Thyroid gland (tissue), 4 donors: ENCODE measurements at regions not wholly inside any gene's neighbourhood (a gene's known extent, or its start where the extent isn't known, plus 50 kb on each side); places are given as distances from the start of the nearest gene placed in this dataset.
"Not testable (repeated sequence)": the region's sequence is repeated elsewhere in the genome, so short reads cannot be mapped to it uniquely, and the experiment has no call there.

Experiments used
- DNase-seq, 2 donors: peaks; one replicate each; pipeline ENCODE4 v3.0.0-alpha.2; 2019
- H3K27ac ChIP-seq, 3 donors: fragments of 200-600 bp; sonication (generic); 1 replicate in 2 of 3; 2 replicates in 1 of 3; pipeline ENCODE4 v1.5.1; 2016 to 2019; ENCODE audit warnings: mild to moderate bottlenecking in 1 of 3, moderate library complexity in 1 of 3
- H3K27me3 ChIP-seq: fragments of 200-600 bp; sonication (generic); one replicate; pipeline ENCODE4 v1.5.1; 2019
- H3K36me3 ChIP-seq, 2 donors: fragments of 200-600 bp; sonication (generic); one replicate each; pipeline ENCODE4 v1.5.1; 2016 to 2019
- H3K4me1 ChIP-seq, 2 donors: fragments of 200-600 bp; sonication (generic); one replicate each; pipeline ENCODE4 v1.5.1; 2017 to 2019
- H3K4me3 ChIP-seq, 3 donors: fragments of 200-600 bp; sonication (generic); replicated peaks in 1 of 3; 1 replicate in 2 of 3; 2 replicates in 1 of 3; pipeline ENCODE4 v1.5.1; 2016; ENCODE audit warnings: mild to moderate bottlenecking in 1 of 3
- H3K9me3 ChIP-seq: fragments of 200-600 bp; sonication (generic); one replicate; pipeline ENCODE4 v1.5.1; 2017
- POLR2A ChIP-seq, 2 donors: fragments of 450-650 bp; IDR thresholded peaks; one replicate each; pipeline ENCODE4 v1.6.1; 2017; ENCODE audit warnings: antibody characterized with exemption in 2 of 2, mild to moderate bottlenecking in 2 of 2, moderate library complexity in 1 of 2
- WGBS, 2 donors: methylation state at CpG; one replicate each; pipeline ENCODE4 v1.1.5; 2017; 5-methylcytosine and 5-hydroxymethylcytosine counted together
- intact Hi-C: fragments of 100-400 bp; cut with DNase I; formaldehyde crosslinking; loops from one replicate; pipeline ENCODE4 v1.15.1; 2023

- intact Hi-C loops, H3K9me3 ChIP-seq, H3K27me3 ChIP-seq, H3K36me3 ChIP-seq, H3K4me1 ChIP-seq: not testable (repeated sequence)
- Histone ChIP-seq H3K27ac (peak overlapping the region; percentile 49 to 85 (median 85)), H3K4me3 (peak overlapping the region; percentile 51 to 95 (median 93))
- peak; percentile 87 to 91 for DNase-seq
- TF ChIP-seq POLR2A (IDR thresholded peaks at IDR 0.05), result peak in 1 of 2 donors; percentile 94
- 10 to 24% methylated on average over 5 to 22 of the region's 107 CpGs for WGBS, 2 donors
Observed at GRCh38 chr3:195989921-195990840, 81.8 kb upstream of the TNK2 start.

- H3K27ac ChIP-seq, result peak overlapping the region in 1 of 3 donors; percentile 85
- 6 to 8% methylated on average over 1 to 9 of the region's 46 CpGs for WGBS, 2 donors
Observed at GRCh38 chr3:195989197-195989920, 81.0 kb upstream of the TNK2 start.

GRCh38 chr3:195988764-195989163, 80.4 kb upstream of the TNK2 start:
- H3K27ac ChIP-seq, H3K9me3 ChIP-seq, H3K36me3 ChIP-seq, DNase-seq, H3K27me3 ChIP-seq, H3K4me3 ChIP-seq, intact Hi-C loops, H3K4me1 ChIP-seq: not testable (repeated sequence)
- WGBS, 2 donors, result 77 to 82% methylated on average over 7 of the region's 7 CpGs

More at GRCh38 chr3:195989197-195989920, 81.0 kb upstream of the TNK2 start:
- intact Hi-C loops, H3K36me3 ChIP-seq, H3K4me1 ChIP-seq, H3K9me3 ChIP-seq, H3K27me3 ChIP-seq: not testable (repeated sequence)
- peak; percentile 40 to 55 for DNase-seq
- H3K4me3 ChIP-seq, result peak overlapping the region; percentile 51 to 93 (median 62)

DNA sequence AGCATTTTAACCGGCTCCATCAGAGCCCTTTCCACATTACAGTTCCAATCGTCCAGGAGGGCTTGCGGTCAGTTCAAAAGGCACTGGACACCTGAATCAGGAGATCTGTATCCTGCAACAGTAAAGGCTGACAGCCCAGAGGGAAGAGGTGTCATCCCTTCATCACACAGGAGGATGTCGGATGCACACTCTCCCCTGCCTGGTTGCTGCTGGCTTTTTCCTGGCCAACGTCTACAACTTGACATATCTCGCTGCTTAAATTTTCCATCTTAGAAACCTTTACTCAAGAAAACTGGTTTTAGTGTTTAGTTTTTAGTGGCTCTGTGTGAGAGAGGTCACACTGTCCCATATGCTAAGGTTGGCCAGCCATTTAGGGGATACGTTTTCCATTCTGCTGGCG, 78.7 kb upstream of the TNK2 start:
- 80 to 84% methylated on average over 3 of the region's 8 CpGs for WGBS, 2 donors
- H3K4me1 ChIP-seq, H3K4me3 ChIP-seq, H3K36me3 ChIP-seq, H3K9me3 ChIP-seq, H3K27ac ChIP-seq, DNase-seq, H3K27me3 ChIP-seq, intact Hi-C loops: not testable (repeated sequence)

DNA sequence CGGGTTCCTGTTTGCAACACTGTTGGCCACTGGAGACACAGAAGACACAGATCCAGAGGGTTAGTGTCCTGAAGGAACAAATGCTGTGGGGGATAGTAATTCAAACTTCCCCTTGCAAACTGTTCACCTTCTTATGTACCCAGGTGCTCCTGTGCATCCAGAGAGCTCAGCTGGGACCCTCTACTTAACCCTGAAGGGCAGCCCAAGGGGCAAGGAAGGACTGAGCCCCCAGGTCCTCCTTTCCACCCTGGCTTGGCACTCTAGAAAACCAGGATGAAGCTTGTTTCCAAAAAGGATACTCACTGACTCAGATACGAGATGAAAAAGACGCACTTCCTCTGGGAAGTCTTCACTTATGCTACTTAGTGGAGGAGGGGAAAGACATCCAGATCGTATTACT, 78.2 kb upstream of the TNK2 start:
- H3K27me3 ChIP-seq, H3K4me1 ChIP-seq, DNase-seq, H3K27ac ChIP-seq, H3K4me3 ChIP-seq, H3K9me3 ChIP-seq, H3K36me3 ChIP-seq, intact Hi-C loops: not testable (repeated sequence)
- no CpG with 5 or more reads among the region's 4 CpGs for WGBS, 2 donors

DNA sequence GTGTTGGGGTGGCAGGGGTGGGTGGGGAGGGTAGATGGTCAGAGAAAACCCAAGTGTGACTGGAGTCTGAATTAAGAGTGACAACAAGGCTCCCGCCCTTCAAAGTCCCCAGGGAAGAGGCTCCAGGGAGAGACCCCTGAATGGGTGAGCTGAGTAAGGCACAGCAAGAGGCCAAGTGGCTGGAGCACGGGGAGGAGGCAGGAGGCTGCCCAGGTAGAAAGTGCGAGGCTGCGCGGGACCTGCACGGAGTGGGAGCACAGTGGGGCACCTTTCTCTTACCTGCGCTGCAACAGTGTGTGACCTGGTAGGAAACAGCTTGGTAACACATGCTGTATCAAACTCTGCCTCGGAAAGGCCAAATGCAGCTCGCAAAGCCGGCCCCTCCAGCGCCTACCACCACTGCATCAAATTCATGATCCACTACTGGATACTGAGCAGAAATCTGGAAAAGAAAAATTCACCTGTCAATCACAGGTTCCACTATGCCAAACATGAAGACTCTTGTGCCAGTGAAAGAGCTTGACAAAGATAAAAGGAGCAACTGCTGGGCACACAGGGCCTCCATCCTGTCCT, 77.1 kb upstream of the TNK2 start:
- H3K9me3 ChIP-seq, H3K27me3 ChIP-seq, H3K36me3 ChIP-seq, intact Hi-C loops, H3K4me3 ChIP-seq, H3K27ac ChIP-seq, DNase-seq, H3K4me1 ChIP-seq: not testable (repeated sequence)
- 89 to 95% methylated on average over 7 to 11 of the region's 11 CpGs for WGBS, 2 donors

- H3K4me1 ChIP-seq, H3K27ac ChIP-seq, H3K9me3 ChIP-seq, H3K4me3 ChIP-seq, DNase-seq, intact Hi-C loops, H3K27me3 ChIP-seq: not testable (repeated sequence)
- WGBS, 2 donors, result 96 to 98% methylated on average over 12 of the region's 12 CpGs
- peaks cover 0 to 10% of the 10 kb centered on the region in 2 donors for H3K36me3 ChIP-seq
Observed at GRCh38 chr3:195984392-195985030, 76.2 kb upstream of the TNK2 start.

DNA sequence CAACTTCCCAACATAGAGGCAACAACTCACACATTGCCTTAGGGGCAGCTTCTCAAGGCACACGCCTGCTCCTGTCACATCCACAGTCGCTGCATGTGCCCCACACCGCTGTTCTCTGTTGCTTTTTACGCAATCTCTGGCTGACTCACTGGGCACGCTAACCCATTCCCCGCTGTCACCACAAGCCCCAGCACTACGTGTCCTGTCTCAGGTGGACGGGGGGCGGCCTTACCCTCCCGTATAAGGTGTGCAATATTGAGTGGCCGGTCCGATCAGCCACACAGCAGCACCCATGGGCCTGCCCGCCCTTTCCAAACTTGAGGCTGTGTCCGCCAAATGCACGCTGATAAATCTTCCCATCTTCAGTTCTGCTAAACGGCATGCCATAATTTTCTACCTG, 75.5 kb upstream of the TNK2 start:
- H3K27me3 ChIP-seq, H3K27ac ChIP-seq, DNase-seq, H3K9me3 ChIP-seq, H3K4me1 ChIP-seq, H3K4me3 ChIP-seq, intact Hi-C loops: not testable (repeated sequence)
- peaks cover 0 to 14% of the 10 kb centered on the region in 2 donors for H3K36me3 ChIP-seq
- 84 to 94% methylated on average over 16 of the region's 16 CpGs for WGBS, 2 donors
